GM10248 (cell line): ENCODE measurements at regions not wholly inside any gene's neighbourhood (a gene's known extent, or its start where the extent isn't known, plus 50 kb on each side); places are given as distances from the start of the nearest gene placed in this dataset.

Experiments used
- CTCF ChIA-PET: fragments of 300-600 bp; sonication (Branson Sonifier 250); formaldehyde crosslinking; extraction: SDS; loops from one replicate; lab custom pipeline; 2021; ENCODE audit warnings: antibody characterized with exemption; lab: Yijun Ruan, JAX
- POLR2A ChIA-PET: fragments of 350-650 bp; sonication (Branson Sonifier 250); formaldehyde crosslinking; extraction: SDS; loops from one replicate; lab custom pipeline; 2020; ENCODE audit warnings: antibody characterized with exemption; lab: Yijun Ruan, JAX
- DNase-seq: peaks from one replicate; pipeline ENCODE4 v3.0.0; 2012; ENCODE audit errors: extremely low spot score
- TF ChIP-seq, protein P1 (sequence below): IDR thresholded peaks from 2 replicates; pipeline ENCODE4 v1.5.1; 2012; ENCODE audit warnings: mild to moderate bottlenecking, low read depth; ENCODE audit errors: extremely low read depth, missing control alignments, control extremely low read depth

DNA sequence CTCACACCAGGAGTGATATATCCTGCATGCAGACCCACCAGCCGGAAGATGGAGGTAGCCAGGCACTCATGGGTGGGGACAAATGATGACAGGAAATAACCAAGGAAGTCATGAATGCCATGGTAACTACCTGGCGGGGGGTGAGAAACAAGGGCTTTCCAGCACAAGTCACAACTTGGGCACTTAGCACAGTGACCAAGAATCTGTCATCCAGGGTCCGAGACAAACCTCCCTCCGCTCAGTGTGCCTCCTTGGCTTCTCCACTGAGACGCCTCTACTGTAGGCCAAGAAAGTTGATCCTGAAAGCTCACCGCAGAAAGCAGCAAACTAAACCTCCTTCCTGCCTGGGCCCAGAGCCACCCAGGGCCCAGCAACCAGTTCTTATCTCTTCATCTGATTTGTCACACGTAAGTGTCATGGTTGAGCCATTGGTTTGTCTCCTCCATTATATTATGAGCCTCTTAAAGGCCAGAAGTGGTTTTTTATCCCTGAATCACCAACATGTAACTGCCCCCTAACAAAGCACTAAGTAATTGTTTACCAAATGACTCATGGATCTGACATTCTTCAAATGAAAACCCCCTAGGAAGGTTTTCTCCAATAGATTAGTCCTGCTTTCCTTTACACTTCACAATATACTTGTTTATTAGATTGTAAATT, 84.3 kb upstream of the TAB2 start:
- TF ChIP-seq, protein P1, sequence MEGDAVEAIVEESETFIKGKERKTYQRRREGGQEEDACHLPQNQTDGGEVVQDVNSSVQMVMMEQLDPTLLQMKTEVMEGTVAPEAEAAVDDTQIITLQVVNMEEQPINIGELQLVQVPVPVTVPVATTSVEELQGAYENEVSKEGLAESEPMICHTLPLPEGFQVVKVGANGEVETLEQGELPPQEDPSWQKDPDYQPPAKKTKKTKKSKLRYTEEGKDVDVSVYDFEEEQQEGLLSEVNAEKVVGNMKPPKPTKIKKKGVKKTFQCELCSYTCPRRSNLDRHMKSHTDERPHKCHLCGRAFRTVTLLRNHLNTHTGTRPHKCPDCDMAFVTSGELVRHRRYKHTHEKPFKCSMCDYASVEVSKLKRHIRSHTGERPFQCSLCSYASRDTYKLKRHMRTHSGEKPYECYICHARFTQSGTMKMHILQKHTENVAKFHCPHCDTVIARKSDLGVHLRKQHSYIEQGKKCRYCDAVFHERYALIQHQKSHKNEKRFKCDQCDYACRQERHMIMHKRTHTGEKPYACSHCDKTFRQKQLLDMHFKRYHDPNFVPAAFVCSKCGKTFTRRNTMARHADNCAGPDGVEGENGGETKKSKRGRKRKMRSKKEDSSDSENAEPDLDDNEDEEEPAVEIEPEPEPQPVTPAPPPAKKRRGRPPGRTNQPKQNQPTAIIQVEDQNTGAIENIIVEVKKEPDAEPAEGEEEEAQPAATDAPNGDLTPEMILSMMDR = no peak
- ChIA-PET POLR2A (no interaction called here), CTCF (no interaction called here)
- DNase-seq = no peak

DNA sequence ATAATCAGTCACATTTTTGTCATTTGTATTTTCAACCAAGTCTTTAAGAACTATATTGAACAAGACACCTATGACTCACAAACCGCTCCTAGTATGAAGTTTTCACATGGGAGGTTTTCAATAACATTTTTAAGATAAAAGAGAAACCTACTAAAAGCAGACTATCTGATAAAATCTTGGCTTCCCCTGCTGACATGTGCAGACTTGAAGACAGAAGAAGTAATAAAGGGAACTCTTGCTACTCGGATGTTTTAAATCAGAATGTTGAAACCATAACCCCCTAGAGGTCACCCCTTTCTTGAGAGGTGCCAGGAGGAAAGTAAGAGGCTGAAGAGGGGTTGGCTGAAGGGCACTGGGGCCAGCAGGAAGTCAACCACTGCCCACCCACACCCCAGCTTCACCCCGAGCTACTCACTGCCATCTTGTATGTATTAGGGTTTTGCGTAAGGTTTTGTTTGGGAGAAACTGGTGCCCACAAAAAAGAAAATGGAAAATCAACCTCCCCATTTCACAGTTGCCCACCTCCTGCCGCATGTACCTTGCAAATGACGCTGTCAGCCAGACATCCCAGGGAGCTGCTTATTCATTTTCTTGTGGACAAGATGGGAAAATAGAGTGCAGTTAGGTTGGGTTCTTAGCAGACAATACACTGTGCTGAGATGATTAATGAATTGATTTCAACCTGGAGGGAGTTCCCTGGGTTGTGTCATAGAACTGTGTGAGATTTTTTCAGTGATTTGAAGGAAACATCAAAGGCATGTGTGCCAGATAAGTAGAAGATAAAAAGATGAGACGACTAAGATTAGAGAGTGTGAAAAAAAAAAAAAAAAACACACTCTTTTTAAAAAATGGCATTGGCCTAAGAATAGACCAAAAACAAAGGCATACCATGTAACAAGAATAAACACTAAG, 83.2 kb upstream of the TAB2 start:
- TF ChIP-seq, protein P1 = no peak
- CTCF ChIA-PET = interaction anchor here (1.2 to 1.6 kb wide), 2 partner anchors 10 to 198 kb away, joined by 4 read pairs; no protein-coding TSS in a partner anchor
- no peak for DNase-seq
- POLR2A ChIA-PET = no interaction called here

DNA sequence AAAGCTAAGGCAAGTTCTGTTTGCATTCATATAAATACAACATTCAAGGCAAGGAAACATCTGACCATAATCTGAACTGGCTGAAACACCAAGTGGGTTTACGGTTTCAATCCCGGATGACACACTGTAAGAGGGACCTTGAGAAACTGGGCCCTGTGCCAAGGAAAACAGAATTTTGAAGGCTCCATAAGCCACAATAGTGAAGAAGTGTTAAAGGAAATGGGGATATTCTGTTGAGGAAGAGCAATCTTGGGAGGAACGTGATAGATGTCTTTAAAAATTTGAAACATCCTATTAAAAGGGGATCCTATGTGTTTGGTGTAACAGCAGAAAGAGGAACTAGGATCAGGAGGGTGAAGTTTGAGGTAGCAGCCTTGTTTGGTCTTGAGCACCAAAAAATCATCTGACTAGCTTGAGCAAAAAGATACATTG, 82.4 kb upstream of the TAB2 start:
- peak; percentile 61 for DNase-seq
- CTCF ChIA-PET = interaction anchor here (0.7 to 1.6 kb wide), 5 partner anchors 10 to 83 kb away, joined by 3 to 5 read pairs (median 4); no protein-coding TSS in a partner anchor
- POLR2A ChIA-PET = no interaction called here
- TF ChIP-seq, protein P1 = no peak

DNA sequence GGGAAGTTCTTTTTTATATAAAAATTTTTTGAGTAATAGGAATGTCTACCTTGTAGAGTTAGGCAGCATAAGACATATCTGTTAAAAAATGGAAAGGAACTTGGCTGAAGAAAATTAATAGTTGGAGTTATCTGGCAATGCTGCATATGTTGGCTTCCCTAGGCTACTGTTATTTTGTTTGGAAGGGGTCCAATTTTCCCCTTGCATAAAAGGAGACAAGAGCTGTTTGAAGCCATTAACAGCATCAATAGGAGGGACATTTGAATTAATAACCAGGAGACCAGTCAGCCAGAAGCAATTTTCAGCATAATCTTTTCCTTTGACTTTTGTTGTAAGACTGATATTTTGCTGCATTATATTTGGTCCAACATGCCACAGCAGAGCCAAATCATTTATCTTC, 80.9 kb upstream of the TAB2 start:
- POLR2A ChIA-PET = no interaction called here

DNA sequence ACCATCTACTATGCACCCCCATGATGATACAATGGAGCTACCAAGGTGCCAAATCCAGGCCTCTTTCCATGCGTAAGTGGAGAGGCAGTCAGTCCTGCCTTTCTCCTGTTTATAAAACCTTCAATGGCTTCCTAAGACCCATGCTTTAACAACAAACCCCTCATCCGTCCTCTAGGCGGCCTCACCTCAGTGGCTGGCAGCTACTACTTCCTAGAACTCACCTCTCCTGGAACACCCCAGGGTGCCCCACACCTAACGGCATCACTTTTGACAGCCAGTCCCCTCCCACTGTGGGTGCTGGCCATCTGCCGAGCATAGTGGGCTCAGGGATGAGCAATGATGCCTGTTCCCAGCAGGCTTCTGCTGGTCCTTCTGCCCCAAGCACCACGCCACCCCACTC, 80.0 kb upstream of the TAB2 start:
- POLR2A ChIA-PET = no interaction called here

More for the DNA sequence above, 80.9 kb upstream of the TAB2 start:
- no peak for DNase-seq
- TF ChIP-seq, protein P1 = no peak
- CTCF ChIA-PET = interaction anchor here (1.1 to 1.5 kb wide), 4 partner anchors 12 to 31 kb away, joined by 3 to 4 read pairs (median 3); no protein-coding TSS in a partner anchor

More for the DNA sequence above, 80.0 kb upstream of the TAB2 start:
- TF ChIP-seq, protein P1 = no peak
- DNase-seq = no peak
- CTCF ChIA-PET = interaction anchor here (1.1 to 1.5 kb wide), 2 partner anchors 13 to 14 kb away, joined by 3 read pairs; no protein-coding TSS in a partner anchor
